ENCODE measurements at regions not wholly inside any gene's neighbourhood (a gene's known extent, or its start where the extent isn't known, plus 50 kb on each side); places are given as distances from the start of the nearest gene placed in this dataset.
"Not testable (repeated sequence)": the region's sequence is repeated elsewhere in the genome, so short reads cannot be mapped to it uniquely, and the experiment has no call there.

DNA sequence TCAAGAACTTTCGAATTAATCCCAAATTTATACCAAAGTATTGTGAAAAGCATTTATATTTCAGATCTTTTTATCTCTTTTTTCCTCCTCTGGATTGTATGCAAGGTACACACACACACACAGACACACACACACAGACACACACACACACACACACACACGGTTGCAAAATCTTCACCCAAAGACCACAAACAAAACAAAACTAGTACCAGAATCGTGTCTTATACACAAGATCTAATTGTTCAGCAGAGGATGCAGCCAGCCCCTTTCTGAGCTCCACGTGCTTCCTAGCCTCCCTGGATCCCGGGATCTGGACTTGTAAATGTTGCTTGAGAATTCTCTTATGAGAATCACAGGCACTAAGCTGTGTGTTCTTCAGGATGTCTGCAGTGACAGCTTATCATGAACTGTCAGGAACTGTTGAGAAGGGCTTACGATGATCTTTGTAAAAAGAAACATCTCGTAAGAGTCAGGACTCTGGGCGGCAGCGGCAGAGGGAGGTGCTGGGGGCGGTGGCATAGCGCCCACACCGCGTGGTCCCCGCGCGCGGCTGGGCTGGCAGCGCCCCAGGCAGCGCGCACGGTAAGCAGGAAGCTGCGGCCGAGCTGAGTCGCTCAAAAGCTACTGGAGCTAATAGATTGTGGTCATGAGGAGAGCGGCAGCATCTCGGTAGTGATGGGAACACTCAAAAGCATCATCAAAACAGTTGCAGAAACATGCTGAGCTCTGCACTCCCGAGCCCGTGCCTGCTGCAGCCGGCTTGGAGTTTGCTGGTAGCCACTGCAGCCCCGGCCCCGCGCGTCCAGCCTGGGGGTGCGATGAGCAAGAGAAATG is 277.6 kb downstream of the GATA3 start:
- peak overlapping the region; percentile 75 to 81 for H3K4me3 Mint-ChIP-seq
- peak overlapping the region; percentile 92 for H3K27ac Mint-ChIP-seq
- H3K27me3 Mint-ChIP-seq (ENCODE audit: low read depth): peaks cover 6% of the 10 kb centered on the region
- DNase-seq (peak; percentile 86 to 87), ATAC-seq (replicated peaks in 1 of 2) (peak; percentile 94 to 97)
- peaks cover 0 to 2% of the 10 kb centered on the region in 2 donors for H3K9me3 Mint-ChIP-seq
- peaks cover 2 to 4% of the 10 kb centered on the region in 2 donors for H3K36me3 Mint-ChIP-seq (ENCODE audit: insufficient read depth in 2 of 2)
- peaks cover 83% of the 10 kb centered on the region for H3K4me1 Mint-ChIP-seq (ENCODE audit: low read depth)

DNA sequence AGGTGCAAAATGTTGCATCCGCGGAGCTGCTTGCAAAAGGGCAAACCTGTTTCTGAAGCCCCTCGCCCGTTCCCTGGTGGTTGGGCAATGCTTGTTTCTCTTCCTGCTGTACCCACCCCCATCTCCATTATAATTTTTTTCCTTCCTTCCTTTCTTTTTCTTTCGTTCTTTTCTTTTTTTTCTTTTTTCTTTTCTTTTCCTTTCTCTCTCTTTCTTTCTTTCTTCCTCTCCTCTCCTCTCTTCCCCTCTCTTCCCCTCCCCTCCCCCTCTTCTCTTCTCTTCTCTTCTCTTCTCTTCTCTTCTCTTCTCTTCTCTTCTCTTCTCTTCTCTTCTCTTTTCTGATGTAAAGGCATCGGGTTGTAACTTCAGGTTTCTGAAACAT is 278.2 kb downstream of the GATA3 start:
- Mint-ChIP-seq H3K4me3 (peak overlapping the region; percentile 75 to 81), H3K27me3 (ENCODE audit: low read depth) (peaks cover 6% of the 10 kb centered on the region), H3K27ac (peak overlapping the region; percentile 92), H3K36me3 (ENCODE audit: insufficient read depth in 2 of 2) (peaks cover 2 to 4% of the 10 kb centered on the region in 2 donors), H3K4me1 (ENCODE audit: low read depth) (peaks cover 83% of the 10 kb centered on the region), H3K9me3 (peaks cover 0 to 2% of the 10 kb centered on the region in 2 donors)
- no peak for ATAC-seq (replicated peaks in 1 of 2)
- no peak for DNase-seq

DNA sequence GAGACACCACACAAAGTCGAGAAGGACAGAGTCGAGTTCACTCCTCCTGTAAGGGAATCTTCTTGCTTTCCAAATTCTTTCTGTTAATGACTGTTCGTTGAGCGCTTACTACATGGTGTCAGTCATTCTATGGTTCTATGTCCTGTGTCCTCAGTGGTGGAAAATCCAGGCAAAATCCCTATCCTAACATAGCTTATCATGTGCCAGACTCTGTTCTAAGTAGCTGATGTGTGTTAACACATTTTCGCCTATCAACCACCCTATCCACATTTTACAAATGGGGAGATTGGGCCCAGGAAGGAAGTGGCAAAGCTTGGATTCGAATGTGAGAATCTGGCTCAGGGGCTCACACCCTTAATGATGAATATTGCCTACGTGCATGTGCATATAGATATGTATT is 280.1 kb downstream of the GATA3 start:
- ATAC-seq (replicated peaks in 1 of 2) (no peak), DNase-seq (no peak)
- H3K36me3 Mint-ChIP-seq (ENCODE audit: insufficient read depth in 2 of 2): peaks cover 2 to 3% of the 10 kb centered on the region in 2 donors
- H3K4me3 Mint-ChIP-seq: no peak overlapping the region
- H3K9me3 Mint-ChIP-seq: peaks cover 0 to 2% of the 10 kb centered on the region in 2 donors
- H3K4me1 Mint-ChIP-seq (ENCODE audit: low read depth): peaks cover 81% of the 10 kb centered on the region
- no peak overlapping the region for H3K27ac Mint-ChIP-seq
- H3K27me3 Mint-ChIP-seq (ENCODE audit: low read depth): no peaks in the 10 kb centered on the region

DNA sequence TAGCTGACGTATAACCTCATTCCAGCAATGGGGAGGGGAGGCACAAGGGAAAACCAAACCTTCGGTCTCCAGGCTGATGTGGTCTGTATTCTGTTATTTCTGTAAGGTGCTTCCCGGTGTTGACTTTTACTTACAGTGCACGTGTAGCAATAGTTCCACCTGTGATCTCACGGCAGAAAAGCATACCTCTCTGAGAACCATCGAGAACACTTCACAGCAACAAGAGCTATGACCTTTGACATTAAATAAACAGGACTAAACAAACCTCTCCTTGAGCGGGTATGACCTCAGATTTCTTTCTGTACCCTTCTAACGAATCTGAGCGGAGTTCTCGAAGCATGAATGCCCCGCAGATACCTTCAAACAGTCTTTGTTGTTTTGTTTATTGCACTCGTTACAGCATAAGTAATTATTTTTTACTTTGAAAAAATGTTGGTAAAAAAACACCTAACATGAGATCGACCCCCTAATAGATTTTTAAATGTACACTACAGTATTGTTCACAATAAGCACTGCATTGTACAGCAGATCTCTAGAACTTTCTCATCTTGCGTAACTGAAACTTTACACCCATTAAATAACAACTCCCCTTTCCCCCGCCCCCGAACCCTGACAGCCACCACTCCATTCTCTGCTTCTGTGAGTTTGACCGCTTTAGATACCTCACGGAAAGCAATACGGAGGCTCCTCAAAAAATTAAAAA is 282.3 kb downstream of the GATA3 start:
- Mint-ChIP-seq H3K36me3 (ENCODE audit: insufficient read depth in 2 of 2) (peaks cover 9 to 13% of the 10 kb centered on the region in 2 donors), H3K9me3 (peaks cover 3 to 6% of the 10 kb centered on the region in 2 donors), H3K4me1 (ENCODE audit: low read depth) (peaks cover 67% of the 10 kb centered on the region), H3K27me3 (ENCODE audit: low read depth) (no peaks in the 10 kb centered on the region), H3K4me3 (peak overlapping the region; percentile 20 to 57), H3K27ac (peak overlapping the region; percentile 69)
- DNase-seq (no peak), ATAC-seq (replicated peaks in 1 of 2) (no peak)

DNA sequence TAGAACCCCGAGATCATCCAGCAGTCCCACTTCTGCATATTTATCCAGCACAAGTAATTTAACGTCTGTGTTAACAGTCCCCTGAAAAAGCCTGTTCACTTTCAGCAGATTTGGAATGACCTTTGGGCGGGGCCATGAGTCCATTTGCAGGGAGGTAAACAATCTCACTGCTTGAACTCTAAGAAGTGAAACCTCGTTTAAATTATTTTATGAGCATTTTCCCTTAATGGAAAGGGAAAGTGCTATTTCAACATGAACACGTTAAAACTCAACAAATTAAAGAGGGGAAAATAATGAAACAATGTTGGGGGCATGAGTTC is 282.8 kb downstream of the GATA3 start:
- peaks cover 3 to 6% of the 10 kb centered on the region in 2 donors for H3K9me3 Mint-ChIP-seq
- peaks cover 10 to 13% of the 10 kb centered on the region in 2 donors for H3K36me3 Mint-ChIP-seq (ENCODE audit: insufficient read depth in 2 of 2)
- H3K27me3 Mint-ChIP-seq (ENCODE audit: low read depth): no peaks in the 10 kb centered on the region
- ATAC-seq (replicated peaks in 1 of 2) (no peak), DNase-seq (no peak)
- peak overlapping the region; percentile 30 to 57 for H3K4me3 Mint-ChIP-seq
- peaks cover 68% of the 10 kb centered on the region for H3K4me1 Mint-ChIP-seq (ENCODE audit: low read depth)
- peak overlapping the region; percentile 69 for H3K27ac Mint-ChIP-seq

DNA sequence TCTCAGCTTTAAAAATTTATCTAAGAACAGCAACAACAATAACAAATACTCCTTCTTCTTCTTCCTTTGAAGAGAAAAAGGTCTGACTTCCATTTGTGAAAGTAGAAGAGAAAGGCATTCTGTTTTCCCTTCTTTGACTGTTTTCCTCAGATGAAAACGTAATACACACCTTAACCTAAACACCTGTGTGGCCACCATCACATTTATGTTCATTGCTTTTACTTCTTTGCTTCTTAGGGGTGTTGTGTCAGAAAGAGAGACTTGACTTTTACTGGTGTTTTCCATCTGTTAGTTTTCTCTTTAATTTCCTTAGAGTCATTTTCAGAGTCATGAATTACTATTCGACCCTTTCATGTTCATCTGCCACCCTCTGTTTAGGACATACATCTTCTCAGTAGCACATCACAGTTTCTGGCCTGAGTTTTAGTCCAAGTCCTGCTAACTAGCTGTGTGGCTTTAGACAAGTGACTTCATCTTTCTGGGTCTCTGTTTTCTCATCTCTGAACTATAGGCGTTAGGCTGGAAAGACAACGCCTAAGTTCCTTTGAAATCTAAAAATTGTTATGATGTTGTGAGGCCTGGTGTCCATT is 283.8 kb downstream of the GATA3 start:
- peaks cover 3 to 6% of the 10 kb centered on the region in 2 donors for H3K9me3 Mint-ChIP-seq
- peak overlapping the region; percentile 95 for H3K27ac Mint-ChIP-seq
- ATAC-seq (replicated peaks in 1 of 2) (peak; percentile 96), DNase-seq (peak; percentile 44 to 45)
- H3K4me3 Mint-ChIP-seq: peak overlapping the region; percentile 82 to 90
- H3K4me1 Mint-ChIP-seq (ENCODE audit: low read depth): peaks cover 63% of the 10 kb centered on the region
- H3K36me3 Mint-ChIP-seq (ENCODE audit: insufficient read depth in 2 of 2): peaks cover 13 to 16% of the 10 kb centered on the region in 2 donors
- no peaks in the 10 kb centered on the region for H3K27me3 Mint-ChIP-seq (ENCODE audit: low read depth)

DNA sequence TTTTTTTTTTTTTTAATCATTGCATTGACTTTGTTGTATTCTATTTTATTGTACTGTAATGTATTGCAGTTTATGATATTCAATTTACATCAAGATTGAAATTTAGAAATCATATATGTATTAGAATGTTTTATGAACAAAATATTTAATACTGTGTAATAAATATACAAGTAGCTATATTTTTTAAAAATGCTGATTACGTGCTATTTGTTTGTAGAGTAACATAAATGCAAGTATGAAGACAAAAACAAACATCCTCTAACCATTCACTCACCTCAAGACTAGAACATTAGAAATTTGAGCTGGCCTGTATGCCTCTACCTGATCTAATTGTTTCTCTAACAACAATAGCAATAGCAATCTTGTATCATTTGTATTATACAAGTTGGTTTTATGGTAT is 290.3 kb downstream of the GATA3 start:
- peaks cover 6 to 7% of the 10 kb centered on the region in 2 donors for H3K9me3 Mint-ChIP-seq
- ATAC-seq (replicated peaks in 1 of 2): no peak
- H3K4me1 Mint-ChIP-seq (ENCODE audit: low read depth): peaks cover 24% of the 10 kb centered on the region
- H3K4me3 Mint-ChIP-seq: no peak overlapping the region
- H3K27ac Mint-ChIP-seq: no peak overlapping the region
- H3K27me3 Mint-ChIP-seq (ENCODE audit: low read depth): no peaks in the 10 kb centered on the region
- peaks cover 18 to 19% of the 10 kb centered on the region in 2 donors for H3K36me3 Mint-ChIP-seq (ENCODE audit: insufficient read depth in 2 of 2)
- DNase-seq: no peak

DNA sequence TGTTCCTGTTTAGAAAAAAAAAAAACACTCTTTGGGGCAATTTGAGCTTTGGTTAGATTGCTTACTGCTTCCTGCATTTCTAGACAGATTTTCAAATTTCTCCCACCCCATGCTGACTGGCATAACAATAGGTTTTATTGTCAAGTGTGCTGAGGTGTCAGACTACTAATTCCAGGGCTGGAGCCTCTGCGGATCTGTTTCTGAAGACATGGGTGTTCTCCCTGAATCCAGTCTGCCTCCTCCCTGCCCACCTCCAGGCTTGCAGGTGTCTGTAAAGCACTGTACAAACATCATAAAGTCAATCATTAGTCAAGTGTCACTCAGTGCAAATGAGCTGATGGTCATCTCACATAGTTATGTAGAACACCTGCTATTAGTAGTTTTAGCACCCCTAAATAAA is 292.4 kb downstream of the GATA3 start:
- no peak overlapping the region for H3K4me3 Mint-ChIP-seq
- no peak for ATAC-seq (replicated peaks in 1 of 2)
- H3K27me3 Mint-ChIP-seq (ENCODE audit: low read depth): no peaks in the 10 kb centered on the region
- peaks cover 8% of the 10 kb centered on the region in 2 donors for H3K36me3 Mint-ChIP-seq (ENCODE audit: insufficient read depth in 2 of 2)
- no peak overlapping the region for H3K27ac Mint-ChIP-seq
- DNase-seq: no peak
- H3K9me3 Mint-ChIP-seq: peaks cover 0 to 4% of the 10 kb centered on the region in 2 donors
- H3K4me1 Mint-ChIP-seq (ENCODE audit: low read depth): peaks cover 28% of the 10 kb centered on the region

DNA sequence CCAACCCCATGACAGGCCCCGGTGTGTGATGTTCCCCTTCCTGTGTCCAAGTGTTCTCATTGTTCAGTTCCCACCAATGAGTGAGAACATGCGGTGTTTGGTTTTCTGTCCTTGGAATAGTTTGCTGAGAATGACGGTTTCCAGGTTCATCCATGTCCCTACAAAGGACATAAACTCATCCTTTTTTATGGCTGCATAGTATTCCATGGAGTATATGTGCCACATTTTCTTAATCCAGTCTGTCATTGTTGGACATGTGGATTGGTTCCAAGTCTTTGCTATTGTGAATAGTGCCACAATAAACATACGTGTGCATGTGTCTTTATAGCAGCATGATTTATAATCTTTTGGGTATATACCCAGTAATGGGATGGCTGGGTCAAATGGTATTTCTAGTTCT is 293.1 kb downstream of the GATA3 start:
- ATAC-seq (replicated peaks in 1 of 2); H3K27ac Mint-ChIP-seq; H3K4me3 Mint-ChIP-seq; H3K27me3 Mint-ChIP-seq (ENCODE audit: low read depth); DNase-seq; H3K9me3 Mint-ChIP-seq; H3K36me3 Mint-ChIP-seq (ENCODE audit: insufficient read depth in 2 of 2): not testable (repeated sequence)
- H3K4me1 Mint-ChIP-seq (ENCODE audit: low read depth): peaks cover 22% of the 10 kb centered on the region

DNA sequence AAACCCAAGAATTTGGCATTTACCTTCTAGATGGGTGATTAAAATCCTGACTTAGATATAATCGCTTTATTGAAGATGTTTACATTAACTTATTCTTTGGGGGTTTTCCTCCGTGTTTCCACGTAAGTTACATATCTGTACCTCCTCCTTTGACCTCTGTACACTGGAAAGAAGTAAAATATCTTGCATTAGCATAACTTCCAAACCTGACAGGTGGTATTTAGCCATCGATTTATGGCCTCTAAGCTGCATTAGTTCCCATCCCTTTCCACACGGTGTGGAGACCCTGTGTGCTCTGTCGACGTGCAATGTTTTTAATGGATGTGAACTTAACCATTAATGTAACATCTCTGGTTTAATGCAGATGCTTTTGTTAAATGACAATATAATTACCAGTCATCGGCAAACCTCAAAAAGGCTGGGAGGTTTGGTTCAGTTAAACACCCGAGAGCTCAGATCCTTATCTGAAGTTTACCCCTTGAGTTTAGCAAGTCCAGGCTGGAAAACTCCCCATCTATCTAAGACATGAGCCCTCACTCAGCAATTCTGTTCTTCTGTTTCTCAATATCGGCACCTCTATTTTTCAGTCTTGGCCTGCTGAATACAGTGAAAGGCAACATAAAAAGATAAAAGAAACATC is 295.2 kb downstream of the GATA3 start:
- Mint-ChIP-seq H3K9me3 (peaks cover 0 to 4% of the 10 kb centered on the region in 2 donors), H3K36me3 (ENCODE audit: insufficient read depth in 2 of 2) (peaks cover 2 to 3% of the 10 kb centered on the region in 2 donors), H3K4me1 (ENCODE audit: low read depth) (peaks cover 33% of the 10 kb centered on the region), H3K4me3 (peak overlapping the region; percentile 29 to 74), H3K27me3 (ENCODE audit: low read depth) (no peaks in the 10 kb centered on the region), H3K27ac (peak overlapping the region; percentile 91)
- DNase-seq (no peak), ATAC-seq (replicated peaks in 1 of 2) (peak; percentile 15 to 27)

DNA sequence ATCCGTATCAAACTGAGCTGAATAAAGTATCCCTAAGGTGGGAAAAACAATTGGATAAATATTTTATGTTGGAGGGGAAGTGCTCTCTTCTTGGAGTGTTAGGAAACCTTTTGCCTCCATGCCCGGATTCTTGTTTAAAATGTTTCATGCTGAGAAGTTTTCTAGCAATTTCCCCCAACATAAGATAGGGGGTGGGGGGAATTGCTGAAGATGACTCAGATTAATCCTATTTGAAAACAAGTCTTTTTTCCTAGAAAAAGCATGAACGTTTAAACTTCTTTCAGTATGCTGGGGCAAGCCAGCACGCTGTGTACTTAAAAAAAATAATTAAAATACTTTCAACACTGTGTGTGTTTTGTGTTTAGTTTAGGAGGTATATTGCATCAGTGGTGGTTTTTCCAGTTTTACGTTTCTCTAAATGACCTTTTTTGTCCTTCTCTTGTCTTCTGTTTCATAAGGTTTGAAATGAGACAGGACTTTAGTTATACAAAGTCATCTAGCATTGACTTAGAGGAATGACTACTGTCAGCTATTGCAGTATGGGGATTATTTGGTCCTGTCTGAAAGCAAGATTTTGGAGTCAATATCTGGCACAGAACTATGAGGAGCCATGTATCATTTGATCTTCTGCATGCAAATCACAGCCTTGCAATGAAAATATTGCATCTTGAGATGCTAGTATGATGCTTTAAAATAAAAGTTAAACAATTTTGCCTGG is 295.9 kb downstream of the GATA3 start:
- DNase-seq: no peak
- ATAC-seq (replicated peaks in 1 of 2): peak; percentile 82 to 89
- no peaks in the 10 kb centered on the region for H3K27me3 Mint-ChIP-seq (ENCODE audit: low read depth)
- H3K4me1 Mint-ChIP-seq (ENCODE audit: low read depth): peaks cover 36% of the 10 kb centered on the region
- peaks cover 3 to 4% of the 10 kb centered on the region in 2 donors for H3K36me3 Mint-ChIP-seq (ENCODE audit: insufficient read depth in 2 of 2)
- H3K27ac Mint-ChIP-seq: peak overlapping the region; percentile 91
- H3K4me3 Mint-ChIP-seq: peak overlapping the region; percentile 29 to 74
- peaks cover 0 to 4% of the 10 kb centered on the region in 2 donors for H3K9me3 Mint-ChIP-seq

Measured in activated T-cell treated with anti-CD3 and anti-CD28 coated beads, Interleukin-2, amount 50 U/mL, for 72 hours (primary cell).